ENCODE measurements at regions not wholly inside any gene's neighbourhood (a gene's known extent, or its start where the extent isn't known, plus 50 kb on each side); places are given as distances from the start of the nearest gene placed in this dataset.

- DNase-seq (ENCODE audit: low read depth, low spot score) (no peak), ATAC-seq (peak; percentile 68; the same call in 1 of the 2 replicates)
- Histone ChIP-seq H3K27me3 (ENCODE audit: control insufficient read depth, insufficient read depth, low read length) (no peaks in the 10 kb centered on the region), H3K4me3 (ENCODE audit: low read depth in 2 of 2, low read length in 2 of 2) (no peak overlapping the region), H3K9me3 (ENCODE audit: control insufficient read depth, insufficient read depth, low read depth, low read length) (no peaks in the 10 kb centered on the region), H3K36me3 (ENCODE audit: control insufficient read depth, insufficient read depth, low read length) (no peaks in the 10 kb centered on the region), H3K27ac (ENCODE audit: low read length) (no peak overlapping the region), H3K4me1 (ENCODE audit: control insufficient read depth, insufficient read depth, low read length) (no peaks in the 10 kb centered on the region)
- BruUV-seq (replicated peaks), result no TSS peak
- TF ChIP-seq POLR2AphosphoS5 (IDR thresholded peaks at IDR 0.05; ENCODE audit: low read depth, low read length) (no peak), SIN3A (IDR thresholded peaks at IDR 0.05; ENCODE audit: borderline replicate concordance, insufficient read depth, low read depth, low read length) (no peak), TCF7L2 (IDR thresholded peaks at IDR 0.05; ENCODE audit: low read depth, low read length) (no peak), REST (IDR thresholded peaks at IDR 0.05; ENCODE audit: insufficient read depth in 1 of 2, low read depth in 2 of 2, low read length in 1 of 2) (no peak)
- TF ChIP-seq, protein P1, sequence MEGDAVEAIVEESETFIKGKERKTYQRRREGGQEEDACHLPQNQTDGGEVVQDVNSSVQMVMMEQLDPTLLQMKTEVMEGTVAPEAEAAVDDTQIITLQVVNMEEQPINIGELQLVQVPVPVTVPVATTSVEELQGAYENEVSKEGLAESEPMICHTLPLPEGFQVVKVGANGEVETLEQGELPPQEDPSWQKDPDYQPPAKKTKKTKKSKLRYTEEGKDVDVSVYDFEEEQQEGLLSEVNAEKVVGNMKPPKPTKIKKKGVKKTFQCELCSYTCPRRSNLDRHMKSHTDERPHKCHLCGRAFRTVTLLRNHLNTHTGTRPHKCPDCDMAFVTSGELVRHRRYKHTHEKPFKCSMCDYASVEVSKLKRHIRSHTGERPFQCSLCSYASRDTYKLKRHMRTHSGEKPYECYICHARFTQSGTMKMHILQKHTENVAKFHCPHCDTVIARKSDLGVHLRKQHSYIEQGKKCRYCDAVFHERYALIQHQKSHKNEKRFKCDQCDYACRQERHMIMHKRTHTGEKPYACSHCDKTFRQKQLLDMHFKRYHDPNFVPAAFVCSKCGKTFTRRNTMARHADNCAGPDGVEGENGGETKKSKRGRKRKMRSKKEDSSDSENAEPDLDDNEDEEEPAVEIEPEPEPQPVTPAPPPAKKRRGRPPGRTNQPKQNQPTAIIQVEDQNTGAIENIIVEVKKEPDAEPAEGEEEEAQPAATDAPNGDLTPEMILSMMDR (IDR thresholded peaks at IDR 0.05), result no peak
- ChIA-PET CTCF (no interaction called here), POLR2A (no interaction called here)
- in situ Hi-C loops (cut with HindIII; ENCODE audit: low pct_unique_long_range_greater_than_20kb, low sequenced_read_pairs), result no loop called here
- intact Hi-C loops (cut with micrococcal nuclease; ENCODE audit: unreplicated experiment), result no loop called here
Observed at GRCh38 chr18:28511413-28511821, 334.5 kb upstream of the CDH2 start.

DNA sequence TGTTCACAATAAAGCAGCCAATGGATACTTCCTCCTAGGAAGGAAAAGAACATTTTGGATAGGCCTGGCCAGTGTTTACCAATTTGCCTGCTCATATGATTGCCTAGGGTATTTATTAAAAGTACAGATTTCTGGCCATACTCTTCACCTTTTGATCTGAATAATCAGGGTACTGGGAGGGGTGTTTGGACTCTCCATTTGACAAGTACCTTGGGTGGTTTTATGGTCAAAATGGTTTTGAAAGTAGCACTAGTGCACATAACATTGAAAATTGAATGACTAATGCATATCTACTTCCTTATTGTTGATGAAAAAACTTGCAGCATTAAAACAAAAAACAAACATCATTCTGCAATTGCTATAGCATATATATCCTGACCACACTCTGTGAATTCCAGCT, 333.3 kb upstream of the CDH2 start:
- ChIA-PET CTCF (no interaction called here), POLR2A (no interaction called here)
- no peak for ATAC-seq
- TF ChIP-seq POLR2AphosphoS5 (IDR thresholded peaks at IDR 0.05; ENCODE audit: low read depth, low read length) (no peak), SIN3A (IDR thresholded peaks at IDR 0.05; ENCODE audit: borderline replicate concordance, insufficient read depth, low read depth, low read length) (no peak), TCF7L2 (IDR thresholded peaks at IDR 0.05; ENCODE audit: low read depth, low read length) (no peak), REST (IDR thresholded peaks at IDR 0.05; ENCODE audit: insufficient read depth in 1 of 2, low read depth in 2 of 2, low read length in 1 of 2) (no peak)
- TF ChIP-seq, protein P1 (IDR thresholded peaks at IDR 0.05), result no peak
- Histone ChIP-seq H3K4me3 (ENCODE audit: low read depth in 2 of 2, low read length in 2 of 2) (no peak overlapping the region), H3K27me3 (ENCODE audit: control insufficient read depth, insufficient read depth, low read length) (no peaks in the 10 kb centered on the region), H3K9me3 (ENCODE audit: control insufficient read depth, insufficient read depth, low read depth, low read length) (no peaks in the 10 kb centered on the region), H3K27ac (ENCODE audit: low read length) (no peak overlapping the region), H3K36me3 (ENCODE audit: control insufficient read depth, insufficient read depth, low read length) (no peaks in the 10 kb centered on the region), H3K4me1 (ENCODE audit: control insufficient read depth, insufficient read depth, low read length) (no peaks in the 10 kb centered on the region)
- intact Hi-C loops (cut with micrococcal nuclease; ENCODE audit: unreplicated experiment) (no loop called here), in situ Hi-C loops (cut with HindIII; ENCODE audit: low pct_unique_long_range_greater_than_20kb, low sequenced_read_pairs) (no loop called here)
- no peak for DNase-seq (ENCODE audit: low read depth, low spot score)
- BruUV-seq (replicated peaks), result no TSS peak

All from Panc1 (cell line).